CD8-positive, alpha-beta memory T cell (primary cell): ENCODE measurements at regions not wholly inside any gene's neighbourhood (a gene's known extent, or its start where the extent isn't known, plus 50 kb on each side); places are given as distances from the start of the nearest gene placed in this dataset.

Experiments used
- CTCF ChIA-PET: fragments of 350-600 bp; sonication (Branson Sonifier 250); formaldehyde crosslinking; loops from one replicate; lab custom pipeline; 2021; ENCODE audit warnings: antibody characterized with exemption; lab: Charles Lee
- POLR2A ChIA-PET: fragments of 350-600 bp; sonication (Branson Sonifier 250); formaldehyde crosslinking; loops from one replicate; lab custom pipeline; 2021; ENCODE audit warnings: antibody characterized with exemption; lab: Charles Lee
- DNase-seq, 5 donors: peaks; one replicate each; pipeline versions ENCODE4 v3.0.0 to v3.0.0-alpha.2; 2020 to 2022; ENCODE audit warnings: mixed read lengths in 1 of 5
- H3K27ac ChIP-seq: one replicate; pipeline ENCODE4 v1.7.0; 2013; ENCODE audit warnings: low read depth, mild to moderate bottlenecking, low read length, moderate library complexity
- H3K27me3 ChIP-seq: 2 replicates; pipeline ENCODE4 v1.7.0; 2013; ENCODE audit warnings: low read length, mild to moderate bottlenecking; ENCODE audit not compliant: insufficient read depth, poor library complexity, severe bottlenecking
- H3K36me3 ChIP-seq: 2 replicates; pipeline ENCODE4 v1.7.0; 2013; ENCODE audit warnings: mild to moderate bottlenecking, low read length, moderate library complexity; ENCODE audit not compliant: insufficient read depth
- H3K4me1 ChIP-seq: 2 replicates; pipeline ENCODE4 v1.7.0; 2013; ENCODE audit warnings: mild to moderate bottlenecking, low read length, moderate library complexity; ENCODE audit not compliant: insufficient read depth
- H3K4me3 ChIP-seq: 2 replicates; pipeline ENCODE4 v1.7.0; 2013; ENCODE audit warnings: mild to moderate bottlenecking, low read length
- H3K9me3 ChIP-seq: 2 replicates; pipeline ENCODE4 v1.7.0; 2013; ENCODE audit warnings: mild to moderate bottlenecking, low read length
- H3K27ac Mint-ChIP-seq, 8 donors: one replicate each; pipeline ENCODE4 v1.8.0; 2020 to 2021; ENCODE audit warnings: mixed read lengths in 8 of 8, mild to moderate bottlenecking in 6 of 8, inconsistent platforms in 3 of 8, moderate library complexity in 3 of 8
- H3K27me3 Mint-ChIP-seq, 2 donors: one replicate each; pipeline ENCODE4 v1.8.0; 2020 to 2021; ENCODE audit warnings: mixed read lengths in 2 of 2, mild to moderate bottlenecking in 1 of 2, moderate library complexity in 1 of 2
- H3K36me3 Mint-ChIP-seq, 3 donors: one replicate each; pipeline ENCODE4 v1.8.0; 2020 to 2021; ENCODE audit warnings: mixed read lengths in 3 of 3, inconsistent platforms in 1 of 3, mild to moderate bottlenecking in 1 of 3
- H3K4me1 Mint-ChIP-seq, 3 donors: one replicate each; pipeline ENCODE4 v1.8.0; 2020 to 2021; ENCODE audit warnings: mixed read lengths in 3 of 3, inconsistent platforms in 1 of 3, mild to moderate bottlenecking in 1 of 3
- H3K4me3 Mint-ChIP-seq, 7 donors: one replicate each; pipeline ENCODE4 v1.8.0; 2020 to 2021; ENCODE audit warnings: mixed read lengths in 7 of 7, mild to moderate bottlenecking in 6 of 7, moderate library complexity in 4 of 7, inconsistent platforms in 2 of 7
- H3K9me3 Mint-ChIP-seq, 5 donors: one replicate each; pipeline ENCODE4 v1.8.0; 2020 to 2022; ENCODE audit warnings: mixed read lengths in 5 of 5, mild to moderate bottlenecking in 3 of 5, moderate library complexity in 2 of 5, inconsistent platforms in 1 of 5

DNA sequence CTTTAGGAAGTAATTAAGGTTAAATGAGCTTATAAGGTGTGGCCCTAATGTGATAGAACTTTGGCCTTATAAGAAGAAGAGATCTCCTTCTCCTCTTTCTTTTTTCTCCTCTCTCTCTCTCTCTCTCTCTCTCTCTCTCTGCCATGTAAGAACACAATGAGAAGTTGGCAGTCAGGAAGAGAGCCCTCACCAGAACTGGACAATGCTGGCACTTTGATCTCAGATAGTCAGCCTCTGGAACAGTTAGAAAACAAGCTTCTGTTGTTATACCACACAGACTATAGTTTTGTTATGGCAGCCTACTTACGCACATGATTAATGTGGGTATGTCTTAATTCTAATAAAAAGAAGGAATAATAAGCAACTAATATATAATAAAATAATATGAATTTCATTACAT, 444.2 kb upstream of the LRRC7 start:
- ChIA-PET POLR2A (no interaction called here), CTCF (no interaction called here)

DNA sequence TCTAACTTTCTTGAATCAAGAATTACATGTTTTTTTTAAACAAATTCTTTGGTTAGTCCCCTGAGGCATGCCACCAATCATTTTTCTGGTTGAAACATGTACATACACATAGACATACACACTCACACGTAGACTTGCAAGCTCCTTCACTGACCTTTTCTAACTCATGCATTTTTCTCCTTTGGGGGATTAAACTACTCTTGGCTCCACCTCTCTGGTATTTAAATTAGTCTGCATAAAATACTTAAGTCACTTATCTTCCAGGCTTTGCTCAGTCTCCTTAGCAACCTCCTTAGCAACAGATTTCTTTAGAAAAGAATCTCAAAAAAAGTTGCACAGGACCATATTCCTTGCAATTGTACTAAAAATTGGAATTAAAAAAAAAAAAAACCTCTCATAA, 440.9 kb upstream of the LRRC7 start:
- peaks cover 0 to 2% (median 0%) of the 10 kb centered on the region in 3 donors for H3K36me3 Mint-ChIP-seq
- H3K9me3 Mint-ChIP-seq = peaks cover 2 to 20% (median 12%) of the 10 kb centered on the region in 5 donors
- Histone ChIP-seq H3K27ac (no peak overlapping the region), H3K4me1 (no peaks in the 10 kb centered on the region), H3K4me3 (no peak overlapping the region), H3K36me3 (no peaks in the 10 kb centered on the region), H3K9me3 (no peaks in the 10 kb centered on the region), H3K27me3 (no peaks in the 10 kb centered on the region)
- ChIA-PET CTCF (no interaction called here), POLR2A (no interaction called here)
- H3K27me3 Mint-ChIP-seq = no peaks in the 10 kb centered on the region
- H3K27ac Mint-ChIP-seq = no peak overlapping the region
- no peak overlapping the region for H3K4me3 Mint-ChIP-seq
- DNase-seq = no peak
- H3K4me1 Mint-ChIP-seq = no peaks in the 10 kb centered on the region

More for the DNA sequence above, 444.2 kb upstream of the LRRC7 start:
- no peak overlapping the region for H3K27ac ChIP-seq
- Mint-ChIP-seq H3K36me3 (peaks cover 0 to 2% (median 0%) of the 10 kb centered on the region in 3 donors), H3K4me1 (no peaks in the 10 kb centered on the region), H3K27me3 (no peaks in the 10 kb centered on the region), H3K9me3 (peaks cover 5 to 26% (median 15%) of the 10 kb centered on the region in 5 donors), H3K4me3 (no peak overlapping the region), H3K27ac (no peak overlapping the region)
- no peaks in the 10 kb centered on the region for H3K27me3 ChIP-seq
- no peak for DNase-seq
- H3K4me1 ChIP-seq = no peaks in the 10 kb centered on the region
- H3K4me3 ChIP-seq = no peak overlapping the region
- no peaks in the 10 kb centered on the region for H3K9me3 ChIP-seq
- H3K36me3 ChIP-seq = no peaks in the 10 kb centered on the region

DNA sequence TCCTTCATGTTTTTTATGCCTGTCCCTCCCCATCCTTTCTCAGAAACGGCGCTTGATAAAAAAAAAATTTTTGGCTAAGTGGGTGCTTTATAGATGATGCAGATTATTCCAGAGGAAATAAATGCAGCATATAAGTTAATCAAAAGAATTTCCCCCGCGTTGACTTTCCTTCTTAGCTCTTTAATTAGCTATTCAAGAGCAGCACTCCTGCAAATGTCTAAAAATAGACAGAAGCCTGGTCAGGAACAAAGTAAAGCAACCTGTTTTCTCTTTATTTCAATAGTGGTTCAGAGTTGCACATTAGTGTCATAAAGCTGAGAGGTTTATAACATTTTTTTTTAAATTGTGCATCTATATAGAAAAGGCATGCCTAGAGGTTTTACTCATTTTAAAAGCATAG, 439.5 kb upstream of the LRRC7 start:
- ChIA-PET POLR2A (no interaction called here), CTCF (no interaction called here)
- no peak overlapping the region for H3K4me3 Mint-ChIP-seq
- H3K27me3 ChIP-seq = no peaks in the 10 kb centered on the region
- no peak overlapping the region for H3K27ac ChIP-seq
- no peaks in the 10 kb centered on the region for H3K4me1 Mint-ChIP-seq
- H3K36me3 ChIP-seq = no peaks in the 10 kb centered on the region
- no peak overlapping the region for H3K27ac Mint-ChIP-seq
- no peaks in the 10 kb centered on the region for H3K27me3 Mint-ChIP-seq
- peaks cover 2 to 29% (median 12%) of the 10 kb centered on the region in 5 donors for H3K9me3 Mint-ChIP-seq
- H3K4me3 ChIP-seq = no peak overlapping the region
- H3K36me3 Mint-ChIP-seq = peaks cover 0 to 2% (median 0%) of the 10 kb centered on the region in 3 donors
- no peaks in the 10 kb centered on the region for H3K4me1 ChIP-seq
- no peak for DNase-seq
- no peaks in the 10 kb centered on the region for H3K9me3 ChIP-seq

DNA sequence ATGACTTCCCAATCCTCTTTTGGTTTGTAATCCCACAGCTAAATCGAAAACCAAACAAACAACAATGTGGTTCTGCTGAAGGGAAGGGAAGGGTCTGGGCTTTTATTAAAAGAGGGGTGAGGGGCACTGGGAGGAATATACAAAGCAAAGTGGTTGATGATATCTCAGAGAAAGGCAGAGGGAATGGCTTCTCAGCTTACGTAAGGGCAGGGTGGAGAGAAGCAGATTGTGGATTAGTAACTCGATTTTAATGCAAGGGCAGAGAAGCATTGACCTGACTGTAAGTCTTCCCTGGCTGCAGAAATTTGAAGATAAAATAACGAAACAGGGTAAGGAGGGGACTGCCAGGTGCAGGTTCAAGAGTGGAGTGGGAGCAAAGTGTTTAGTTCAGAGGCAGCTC, 438.2 kb upstream of the LRRC7 start:
- Histone ChIP-seq H3K4me1 (no peaks in the 10 kb centered on the region), H3K36me3 (no peaks in the 10 kb centered on the region), H3K4me3 (no peak overlapping the region), H3K27me3 (no peaks in the 10 kb centered on the region), H3K9me3 (no peaks in the 10 kb centered on the region), H3K27ac (no peak overlapping the region)
- Mint-ChIP-seq H3K4me1 (no peaks in the 10 kb centered on the region), H3K27me3 (no peaks in the 10 kb centered on the region), H3K27ac (no peak overlapping the region), H3K9me3 (peaks cover 2 to 24% (median 9%) of the 10 kb centered on the region in 5 donors), H3K36me3 (peaks cover 0 to 2% (median 0%) of the 10 kb centered on the region in 3 donors), H3K4me3 (no peak overlapping the region)
- POLR2A ChIA-PET = no interaction called here
- CTCF ChIA-PET = no interaction called here
- no peak for DNase-seq

DNA sequence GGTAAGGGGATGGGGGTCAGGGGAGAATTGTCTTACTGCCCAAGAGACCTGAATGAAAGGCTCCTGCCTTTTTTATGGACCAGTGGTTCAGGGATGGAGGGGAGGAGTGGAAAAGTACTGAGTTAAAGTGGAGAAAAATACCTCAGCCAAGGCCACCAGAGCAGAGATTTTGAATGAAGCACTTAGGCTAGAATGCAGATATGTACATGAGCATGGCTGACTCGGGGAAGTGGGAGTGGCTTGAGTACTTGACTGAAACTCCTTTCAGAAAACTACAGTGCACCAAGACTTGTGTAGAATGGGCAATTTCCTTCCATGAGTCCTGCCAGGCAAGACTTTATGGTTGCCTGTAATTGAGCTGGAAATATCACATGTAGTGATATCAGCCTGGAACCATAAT, 429.6 kb upstream of the LRRC7 start:
- Histone ChIP-seq H3K9me3 (no peaks in the 10 kb centered on the region), H3K4me3 (no peak overlapping the region), H3K4me1 (no peaks in the 10 kb centered on the region), H3K27ac (no peak overlapping the region), H3K36me3 (no peaks in the 10 kb centered on the region), H3K27me3 (no peaks in the 10 kb centered on the region)
- ChIA-PET POLR2A (no interaction called here), CTCF (no interaction called here)
- H3K4me1 Mint-ChIP-seq = no peaks in the 10 kb centered on the region
- no peak for DNase-seq
- no peak overlapping the region for H3K27ac Mint-ChIP-seq
- H3K4me3 Mint-ChIP-seq = no peak overlapping the region
- H3K27me3 Mint-ChIP-seq = no peaks in the 10 kb centered on the region
- no peaks in the 10 kb centered on the region for H3K36me3 Mint-ChIP-seq
- peaks cover 2 to 21% (median 10%) of the 10 kb centered on the region in 5 donors for H3K9me3 Mint-ChIP-seq

DNA sequence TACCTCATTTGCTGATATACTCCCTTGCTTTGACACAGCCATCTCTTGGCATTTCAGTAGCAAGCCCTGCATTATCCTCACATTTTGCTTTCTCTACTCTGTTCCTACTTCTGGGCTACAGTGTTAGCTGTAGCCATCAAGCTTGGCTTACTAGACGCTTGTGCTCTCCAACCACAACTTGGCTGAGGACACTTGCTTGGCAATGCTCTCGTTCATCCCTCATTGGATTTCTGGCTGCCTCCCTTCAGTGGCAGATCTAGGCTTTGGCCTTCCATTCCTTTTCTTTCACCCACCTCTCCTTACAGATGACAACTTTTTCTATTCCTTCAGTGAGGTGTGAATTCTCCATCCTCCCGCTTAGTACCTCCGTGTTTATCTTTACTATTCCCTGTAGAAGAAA, 428.7 kb upstream of the LRRC7 start:
- no peaks in the 10 kb centered on the region for H3K27me3 Mint-ChIP-seq
- Histone ChIP-seq H3K9me3 (no peaks in the 10 kb centered on the region), H3K36me3 (no peaks in the 10 kb centered on the region), H3K27me3 (no peaks in the 10 kb centered on the region), H3K4me3 (no peak overlapping the region), H3K4me1 (no peaks in the 10 kb centered on the region), H3K27ac (no peak overlapping the region)
- H3K9me3 Mint-ChIP-seq = peaks cover 2 to 24% (median 12%) of the 10 kb centered on the region in 5 donors
- DNase-seq = no peak
- no peaks in the 10 kb centered on the region for H3K4me1 Mint-ChIP-seq
- H3K27ac Mint-ChIP-seq = no peak overlapping the region
- ChIA-PET CTCF (no interaction called here), POLR2A (no interaction called here)
- no peak overlapping the region for H3K4me3 Mint-ChIP-seq
- H3K36me3 Mint-ChIP-seq = no peaks in the 10 kb centered on the region

DNA sequence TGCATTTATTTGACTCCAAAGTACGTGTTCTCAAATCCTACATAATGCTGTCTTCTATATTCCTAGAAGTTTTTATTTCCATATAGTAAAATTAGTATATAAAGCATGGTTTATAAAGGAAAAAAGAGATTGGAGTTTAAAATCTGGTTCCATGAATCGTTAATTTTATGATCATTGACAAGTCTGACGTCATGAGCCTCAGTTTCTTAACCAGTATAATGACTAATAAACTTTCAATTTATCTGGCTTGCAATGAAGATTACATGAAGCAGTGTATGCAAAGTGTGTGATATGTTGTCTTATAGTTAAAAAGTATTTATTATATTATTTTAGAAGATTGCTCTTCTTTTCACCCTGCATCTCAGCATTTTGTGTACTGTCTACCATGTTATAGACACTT, 421.4 kb upstream of the LRRC7 start:
- H3K27me3 ChIP-seq = no peaks in the 10 kb centered on the region

DNA sequence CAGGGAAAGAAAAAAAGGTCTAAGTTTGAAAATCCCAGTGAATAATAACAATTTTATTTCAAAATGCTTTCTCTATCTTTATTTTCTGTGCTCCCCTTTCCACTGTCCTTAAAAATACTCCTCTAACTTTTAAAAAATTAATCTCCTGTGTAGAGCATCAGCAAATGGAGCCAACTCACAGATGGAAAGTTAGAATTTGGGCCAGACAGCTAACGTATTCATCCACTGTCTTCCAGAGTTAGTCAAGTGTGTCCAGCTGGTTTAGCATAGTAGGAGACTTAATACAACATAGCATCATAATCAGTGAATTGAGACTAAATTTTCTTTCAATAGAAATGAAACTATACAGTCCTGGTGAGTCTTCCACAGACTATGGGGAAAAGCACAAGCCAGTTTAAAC, 419.0 kb upstream of the LRRC7 start:
- no peaks in the 10 kb centered on the region for H3K36me3 Mint-ChIP-seq
- H3K27me3 ChIP-seq = no peaks in the 10 kb centered on the region
- no peaks in the 10 kb centered on the region for H3K36me3 ChIP-seq
- ChIA-PET POLR2A (no interaction called here), CTCF (no interaction called here)
- no peak overlapping the region for H3K27ac ChIP-seq
- no peak for DNase-seq
- H3K27me3 Mint-ChIP-seq = no peaks in the 10 kb centered on the region
- H3K4me1 ChIP-seq = no peaks in the 10 kb centered on the region
- no peak overlapping the region for H3K27ac Mint-ChIP-seq
- no peak overlapping the region for H3K4me3 Mint-ChIP-seq
- no peaks in the 10 kb centered on the region for H3K9me3 ChIP-seq
- peaks cover 0 to 43% (median 7%) of the 10 kb centered on the region in 5 donors for H3K9me3 Mint-ChIP-seq
- no peaks in the 10 kb centered on the region for H3K4me1 Mint-ChIP-seq
- no peak overlapping the region for H3K4me3 ChIP-seq

More for the DNA sequence above, 421.4 kb upstream of the LRRC7 start:
- CTCF ChIA-PET = no interaction called here
- DNase-seq = no peak
- no peaks in the 10 kb centered on the region for H3K36me3 ChIP-seq
- H3K9me3 ChIP-seq = no peaks in the 10 kb centered on the region
- H3K27ac Mint-ChIP-seq = no peak overlapping the region
- H3K4me3 Mint-ChIP-seq = no peak overlapping the region
- no peaks in the 10 kb centered on the region for H3K27me3 Mint-ChIP-seq
- peaks cover 2 to 30% (median 4%) of the 10 kb centered on the region in 5 donors for H3K9me3 Mint-ChIP-seq
- POLR2A ChIA-PET = no interaction called here
- no peak overlapping the region for H3K27ac ChIP-seq
- no peak overlapping the region for H3K4me3 ChIP-seq
- no peaks in the 10 kb centered on the region for H3K36me3 Mint-ChIP-seq
- H3K4me1 Mint-ChIP-seq = no peaks in the 10 kb centered on the region
- no peaks in the 10 kb centered on the region for H3K4me1 ChIP-seq
